ENCODE measurements at regions not wholly inside any gene's neighbourhood (a gene's known extent, or its start where the extent isn't known, plus 50 kb on each side); places are given as distances from the start of the nearest gene placed in this dataset.

DNA sequence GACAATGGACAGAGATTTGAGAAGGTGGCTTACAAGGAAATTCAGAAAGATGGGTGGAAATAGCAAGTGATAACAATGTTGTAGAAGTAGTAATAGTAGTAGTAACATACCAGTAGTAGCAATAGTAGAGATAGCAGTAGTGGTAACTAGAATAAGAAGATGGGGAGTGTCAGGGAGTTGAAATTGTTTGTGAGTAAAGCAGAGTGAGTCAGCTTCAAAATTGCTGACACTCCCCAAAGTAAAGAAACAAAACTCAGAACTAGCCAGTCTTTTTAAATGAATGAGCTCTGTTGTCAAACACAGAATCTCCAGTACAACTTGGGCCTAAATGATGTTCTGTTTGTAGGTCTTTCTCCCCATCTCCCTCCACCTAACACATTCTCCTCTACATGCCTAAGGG is 1040.9 kb downstream of the CBLN2 start:
- intact Hi-C loops (cut with micrococcal nuclease; ENCODE audit: unreplicated experiment): no loop called here

DNA sequence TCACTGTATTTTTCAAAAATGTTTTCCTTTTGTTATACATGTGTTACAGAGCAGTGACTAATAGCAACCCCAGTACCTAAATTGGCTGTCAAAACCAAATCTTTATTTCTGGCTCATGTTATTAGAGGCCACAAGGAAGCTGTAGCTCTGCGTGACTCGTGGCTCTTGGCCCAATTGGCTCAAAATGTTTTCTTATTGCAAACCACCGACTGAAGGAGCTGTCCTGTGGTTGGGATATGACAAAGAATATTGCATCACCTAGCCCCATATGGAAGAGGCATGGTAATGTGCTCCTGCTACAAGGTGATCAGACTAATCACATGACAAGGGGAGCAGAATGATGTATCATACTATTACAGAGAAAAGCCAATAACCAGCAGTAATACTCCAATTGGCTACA is 1058.5 kb downstream of the CBLN2 start:
- POLR2A ChIA-PET: no interaction called here
- in situ Hi-C loops (cut with HindIII; ENCODE audit: low pct_unique_long_range_greater_than_20kb, low sequenced_read_pairs): no loop called here
- CTCF ChIA-PET: no interaction called here
- ATAC-seq (no peak), DNase-seq (ENCODE audit: low read depth, low spot score) (no peak)
- intact Hi-C loops (cut with micrococcal nuclease; ENCODE audit: unreplicated experiment): no loop called here
- no peak for TF ChIP-seq TCF7L2 (IDR thresholded peaks at IDR 0.05; ENCODE audit: low read depth, low read length)
- TF ChIP-seq SIN3A (IDR thresholded peaks at IDR 0.05; ENCODE audit: borderline replicate concordance, insufficient read depth, low read depth, low read length): no peak
- TF ChIP-seq, protein P1, sequence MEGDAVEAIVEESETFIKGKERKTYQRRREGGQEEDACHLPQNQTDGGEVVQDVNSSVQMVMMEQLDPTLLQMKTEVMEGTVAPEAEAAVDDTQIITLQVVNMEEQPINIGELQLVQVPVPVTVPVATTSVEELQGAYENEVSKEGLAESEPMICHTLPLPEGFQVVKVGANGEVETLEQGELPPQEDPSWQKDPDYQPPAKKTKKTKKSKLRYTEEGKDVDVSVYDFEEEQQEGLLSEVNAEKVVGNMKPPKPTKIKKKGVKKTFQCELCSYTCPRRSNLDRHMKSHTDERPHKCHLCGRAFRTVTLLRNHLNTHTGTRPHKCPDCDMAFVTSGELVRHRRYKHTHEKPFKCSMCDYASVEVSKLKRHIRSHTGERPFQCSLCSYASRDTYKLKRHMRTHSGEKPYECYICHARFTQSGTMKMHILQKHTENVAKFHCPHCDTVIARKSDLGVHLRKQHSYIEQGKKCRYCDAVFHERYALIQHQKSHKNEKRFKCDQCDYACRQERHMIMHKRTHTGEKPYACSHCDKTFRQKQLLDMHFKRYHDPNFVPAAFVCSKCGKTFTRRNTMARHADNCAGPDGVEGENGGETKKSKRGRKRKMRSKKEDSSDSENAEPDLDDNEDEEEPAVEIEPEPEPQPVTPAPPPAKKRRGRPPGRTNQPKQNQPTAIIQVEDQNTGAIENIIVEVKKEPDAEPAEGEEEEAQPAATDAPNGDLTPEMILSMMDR (IDR thresholded peaks at IDR 0.05): no peak
- TF ChIP-seq, protein P2, sequence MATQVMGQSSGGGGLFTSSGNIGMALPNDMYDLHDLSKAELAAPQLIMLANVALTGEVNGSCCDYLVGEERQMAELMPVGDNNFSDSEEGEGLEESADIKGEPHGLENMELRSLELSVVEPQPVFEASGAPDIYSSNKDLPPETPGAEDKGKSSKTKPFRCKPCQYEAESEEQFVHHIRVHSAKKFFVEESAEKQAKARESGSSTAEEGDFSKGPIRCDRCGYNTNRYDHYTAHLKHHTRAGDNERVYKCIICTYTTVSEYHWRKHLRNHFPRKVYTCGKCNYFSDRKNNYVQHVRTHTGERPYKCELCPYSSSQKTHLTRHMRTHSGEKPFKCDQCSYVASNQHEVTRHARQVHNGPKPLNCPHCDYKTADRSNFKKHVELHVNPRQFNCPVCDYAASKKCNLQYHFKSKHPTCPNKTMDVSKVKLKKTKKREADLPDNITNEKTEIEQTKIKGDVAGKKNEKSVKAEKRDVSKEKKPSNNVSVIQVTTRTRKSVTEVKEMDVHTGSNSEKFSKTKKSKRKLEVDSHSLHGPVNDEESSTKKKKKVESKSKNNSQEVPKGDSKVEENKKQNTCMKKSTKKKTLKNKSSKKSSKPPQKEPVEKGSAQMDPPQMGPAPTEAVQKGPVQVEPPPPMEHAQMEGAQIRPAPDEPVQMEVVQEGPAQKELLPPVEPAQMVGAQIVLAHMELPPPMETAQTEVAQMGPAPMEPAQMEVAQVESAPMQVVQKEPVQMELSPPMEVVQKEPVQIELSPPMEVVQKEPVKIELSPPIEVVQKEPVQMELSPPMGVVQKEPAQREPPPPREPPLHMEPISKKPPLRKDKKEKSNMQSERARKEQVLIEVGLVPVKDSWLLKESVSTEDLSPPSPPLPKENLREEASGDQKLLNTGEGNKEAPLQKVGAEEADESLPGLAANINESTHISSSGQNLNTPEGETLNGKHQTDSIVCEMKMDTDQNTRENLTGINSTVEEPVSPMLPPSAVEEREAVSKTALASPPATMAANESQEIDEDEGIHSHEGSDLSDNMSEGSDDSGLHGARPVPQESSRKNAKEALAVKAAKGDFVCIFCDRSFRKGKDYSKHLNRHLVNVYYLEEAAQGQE (IDR thresholded peaks at IDR 0.05; ENCODE audit: insufficient read depth in 1 of 2, low read depth in 2 of 2, low read length in 1 of 2): no peak
- no peak for TF ChIP-seq POLR2AphosphoS5 (IDR thresholded peaks at IDR 0.05; ENCODE audit: low read depth, low read length)
- Histone ChIP-seq H3K4me1 (ENCODE audit: control insufficient read depth, insufficient read depth, low read length) (no peaks in the 10 kb centered on the region), H3K27me3 (ENCODE audit: control insufficient read depth, insufficient read depth, low read length) (no peaks in the 10 kb centered on the region), H3K9me3 (ENCODE audit: control insufficient read depth, insufficient read depth, low read depth, low read length) (no peaks in the 10 kb centered on the region), H3K4me3 (ENCODE audit: low read depth in 2 of 2, low read length in 2 of 2) (no peak overlapping the region), H3K27ac (ENCODE audit: low read length) (no peak overlapping the region), H3K36me3 (ENCODE audit: control insufficient read depth, insufficient read depth, low read length) (no peaks in the 10 kb centered on the region)
- no TSS peak for BruUV-seq (replicated peaks)

More for the DNA sequence above, 1040.9 kb downstream of the CBLN2 start:
- CTCF ChIA-PET: no interaction called here
- POLR2A ChIA-PET: no interaction called here
- BruUV-seq (replicated peaks): no TSS peak
- no peak for ATAC-seq
- DNase-seq (ENCODE audit: low read depth, low spot score): no peak
- Histone ChIP-seq H3K9me3 (ENCODE audit: control insufficient read depth, insufficient read depth, low read depth, low read length) (no peaks in the 10 kb centered on the region), H3K27ac (ENCODE audit: low read length) (no peak overlapping the region), H3K36me3 (ENCODE audit: control insufficient read depth, insufficient read depth, low read length) (no peaks in the 10 kb centered on the region), H3K4me3 (ENCODE audit: low read depth in 2 of 2, low read length in 2 of 2) (no peak overlapping the region), H3K27me3 (ENCODE audit: control insufficient read depth, insufficient read depth, low read length) (no peaks in the 10 kb centered on the region), H3K4me1 (ENCODE audit: control insufficient read depth, insufficient read depth, low read length) (no peaks in the 10 kb centered on the region)
- in situ Hi-C loops (cut with HindIII; ENCODE audit: low pct_unique_long_range_greater_than_20kb, low sequenced_read_pairs): no loop called here
- TF ChIP-seq, protein P2 (IDR thresholded peaks at IDR 0.05; ENCODE audit: insufficient read depth in 1 of 2, low read depth in 2 of 2, low read length in 1 of 2): no peak
- TF ChIP-seq POLR2AphosphoS5 (IDR thresholded peaks at IDR 0.05; ENCODE audit: low read depth, low read length): no peak
- TF ChIP-seq, protein P1 (IDR thresholded peaks at IDR 0.05): no peak
- no peak for TF ChIP-seq TCF7L2 (IDR thresholded peaks at IDR 0.05; ENCODE audit: low read depth, low read length)
- no peak for TF ChIP-seq SIN3A (IDR thresholded peaks at IDR 0.05; ENCODE audit: borderline replicate concordance, insufficient read depth, low read depth, low read length)
